IMR-90 (cell line): ENCODE measurements at regions not wholly inside any gene's neighbourhood (a gene's known extent, or its start where the extent isn't known, plus 50 kb on each side); places are given as distances from the start of the nearest gene placed in this dataset.

ENCODE experiments used
- ATAC-seq: fragments of 200-7000 bp; cut with Tn5 transposase; 2 replicates; pipeline ENCODE4 v1.9.1; 2020; ENCODE audit warnings: low read depth, mild to moderate bottlenecking, moderate library complexity
- BruUV-seq: library from RNA; stranded (reverse); fragments of 400-500 nt; replicated peaks from 2 replicates; lab custom pipeline; 2021; lab: Mats Ljungman, UMichigan
- CTCF ChIA-PET: fragments of 300-600 bp; formaldehyde crosslinking; extraction: SDS; loops from one replicate; lab custom pipeline; 2021; ENCODE audit warnings: antibody characterized with exemption; lab: Yijun Ruan, JAX
- POLR2A ChIA-PET: fragments of 300-600 bp; sonication (Branson Sonifier 250); formaldehyde crosslinking; loops from one replicate; lab custom pipeline; 2022; ENCODE audit warnings: antibody characterized with exemption; ENCODE audit not compliant: unreplicated experiment; lab: Charles Lee
- DNase-seq: peaks from one replicate; pipeline ENCODE4 v3.0.0; 2013
- H2AFZ ChIP-seq: replicated peaks from 2 replicates; pipeline ENCODE3; 2013; ENCODE audit warnings: low read length, mild to moderate bottlenecking; ENCODE audit not compliant: poor library complexity
- H2AK5ac ChIP-seq: 2 replicates; pipeline ENCODE4 v1.6.1; 2013; ENCODE audit warnings: low read depth, low read length, inconsistent platforms
- H2AK9ac ChIP-seq: replicated peaks from 2 replicates; pipeline ENCODE3; 2013; ENCODE audit warnings: mild to moderate bottlenecking, low read depth, low read length, moderate library complexity; ENCODE audit not compliant: poor library complexity
- H2BK120ac ChIP-seq: 2 replicates; pipeline ENCODE4 v1.6.1; 2013; ENCODE audit warnings: low read depth, low read length, inconsistent platforms
- H2BK15ac ChIP-seq: 3 replicates; pipeline ENCODE4 v1.6.1; 2013; ENCODE audit warnings: low read depth, low read length, inconsistent platforms
- H2BK20ac ChIP-seq: 2 replicates; pipeline ENCODE4 v1.6.1; 2013; ENCODE audit warnings: low read depth, mild to moderate bottlenecking, inconsistent platforms, low read length, moderate library complexity
- H2BK5ac ChIP-seq: 2 replicates; pipeline ENCODE4 v1.6.1; 2013; ENCODE audit warnings: mild to moderate bottlenecking, low read depth, low read length, inconsistent platforms; ENCODE audit not compliant: poor library complexity, severe bottlenecking
- H3K14ac ChIP-seq: replicated peaks from 2 replicates; pipeline ENCODE4 v1.6.1; 2013; ENCODE audit warnings: low read depth, low read length, inconsistent platforms
- H3K18ac ChIP-seq: 2 replicates; pipeline ENCODE4 v1.6.1; 2013; ENCODE audit warnings: low read depth, low read length, control low read depth
- H3K23ac ChIP-seq: 2 replicates; pipeline ENCODE4 v1.6.1; 2013; ENCODE audit warnings: low read depth, low read length, inconsistent platforms
- H3K27ac ChIP-seq: 2 replicates; pipeline ENCODE4 v1.5.1; 2013; ENCODE audit warnings: mild to moderate bottlenecking, control low read depth, low read length; ENCODE audit not compliant: insufficient read depth
- H3K27me3 ChIP-seq: 2 replicates; pipeline ENCODE4 v1.6.1; 2013; ENCODE audit warnings: low read length; ENCODE audit not compliant: control insufficient read depth, insufficient read depth
- H3K36me3 ChIP-seq: 2 replicates; pipeline ENCODE4 v1.6.1; 2013; ENCODE audit warnings: low read length, mixed read lengths; ENCODE audit not compliant: control insufficient read depth, insufficient read depth
- H3K4ac ChIP-seq: 2 replicates; pipeline ENCODE4 v1.6.1; 2013; ENCODE audit warnings: low read depth, low read length, inconsistent platforms
- H3K4me1 ChIP-seq: 2 replicates; pipeline ENCODE4 v1.6.1; 2013; ENCODE audit warnings: low read length, mixed read lengths; ENCODE audit not compliant: control insufficient read depth, insufficient read depth
- H3K4me2 ChIP-seq: 2 replicates; pipeline ENCODE4 v1.6.1; 2013; ENCODE audit warnings: low read depth, mild to moderate bottlenecking, control low read depth, low read length, moderate library complexity
- H3K4me3 ChIP-seq: 2 replicates; pipeline ENCODE4 v1.5.1; 2013; ENCODE audit warnings: low read depth, mild to moderate bottlenecking, control low read depth, low read length, moderate library complexity; ENCODE audit not compliant: insufficient read depth
- H3K56ac ChIP-seq: 2 replicates; pipeline ENCODE4 v1.6.1; 2013; ENCODE audit warnings: low read length, inconsistent platforms; ENCODE audit not compliant: insufficient read depth; ENCODE audit errors: extremely low read depth
- H3K79me1 ChIP-seq, 2 experiments: 2 replicates each; pipeline ENCODE4 v1.6.1; 2013; ENCODE audit warnings: low read length in 2 of 2, inconsistent platforms in 1 of 2, low read depth in 1 of 2
- H3K9ac ChIP-seq: 2 replicates; pipeline ENCODE4 v1.6.1; 2013; ENCODE audit warnings: low read depth, low read length, control low read depth
- H3K9me1 ChIP-seq: 2 replicates; pipeline ENCODE4 v1.6.1; 2013; ENCODE audit warnings: low read length, inconsistent platforms; ENCODE audit not compliant: insufficient read depth
- H3K9me3 ChIP-seq: 2 replicates; pipeline ENCODE4 v1.6.1; 2013; ENCODE audit warnings: low read length; ENCODE audit not compliant: control insufficient read depth, insufficient read depth
- H4K20me1 ChIP-seq: 2 replicates; pipeline ENCODE4 v1.6.1; 2013; ENCODE audit warnings: low read length, inconsistent platforms; ENCODE audit not compliant: insufficient read depth
- H4K5ac ChIP-seq: 2 replicates; pipeline ENCODE4 v1.6.1; 2013; ENCODE audit warnings: mild to moderate bottlenecking, low read depth, low read length, control low read depth
- H4K8ac ChIP-seq, 2 experiments: 2 replicates each; pipeline ENCODE4 v1.6.1; 2013; ENCODE audit warnings: low read depth in 2 of 2, low read length in 2 of 2, control low read depth in 1 of 2, inconsistent platforms in 1 of 2
- H4K91ac ChIP-seq: 2 replicates; pipeline ENCODE4 v1.6.1; 2013; ENCODE audit warnings: low read depth, low read length, inconsistent platforms; ENCODE audit not compliant: insufficient read depth
- NFE2L2 ChIP-seq: fragments of 150-350 bp; IDR thresholded peaks from 2 replicates; pipeline ENCODE4 v1.6.1; 2016; ENCODE audit warnings: low read depth, mild to moderate bottlenecking, low read length
- POLR2A ChIP-seq: IDR thresholded peaks from 2 replicates; pipeline ENCODE4 v1.6.1; 2012; ENCODE audit warnings: mild to moderate bottlenecking, low read depth, low read length
- RAD21 ChIP-seq: IDR thresholded peaks from 2 replicates; pipeline ENCODE4 v1.6.1; 2012; ENCODE audit warnings: low read length, improper control_type of control experiment
- RCOR1 ChIP-seq: IDR thresholded peaks from 2 replicates; pipeline ENCODE4 v1.6.1; 2012; ENCODE audit warnings: mild to moderate bottlenecking, low read length, improper control_type of control experiment; ENCODE audit not compliant: insufficient replicate concordance
- RFX5 ChIP-seq: IDR thresholded peaks from 2 replicates; pipeline ENCODE4 v1.8.0; 2012; ENCODE audit warnings: low read depth, mild to moderate bottlenecking, low read length, moderate library complexity
- SMC3 ChIP-seq: fragments of 150-350 bp; IDR thresholded peaks from 2 replicates; pipeline ENCODE4 v1.6.1; 2016; ENCODE audit warnings: low read depth, mild to moderate bottlenecking, antibody characterized with exemption, low read length, moderate library complexity
- WGBS, 2 experiments: methylation state at CpG; one replicate each; pipeline versions ENCODE4 v1.1.5 to v1.1.7; 2013; ENCODE audit warnings: missing lambda C conversion rate in 2 of 2; ENCODE audit not compliant: insufficient read length in 1 of 2; ENCODE audit errors: extremely low coverage in 2 of 2; 5-methylcytosine and 5-hydroxymethylcytosine counted together
- dilution Hi-C: fragments of 300-500 bp; cut with HindIII; formaldehyde crosslinking; loops from one replicate; pipeline ENCODE4 v1.14.3; 2018; ENCODE audit warnings: low sequenced_read_pairs; ENCODE audit not compliant: unreplicated experiment
- in situ Hi-C: fragments of 300-500 bp; cut with MboI; formaldehyde crosslinking; loops from 3 replicates; pipeline ENCODE4 v1.14.3; 2019; ENCODE audit warnings: low sequenced_read_pairs, inconsistent platforms, mixed read lengths
- intact Hi-C: fragments of 100-400 bp; cut with micrococcal nuclease; formaldehyde crosslinking; loops from 2 replicates; pipeline ENCODE4 v1.10.0; 2022
- TF ChIP-seq, protein P1 (sequence below): fragments of 150-350 bp; IDR thresholded peaks from 2 replicates; pipeline ENCODE4 v1.6.1; 2016; ENCODE audit warnings: low read depth, mild to moderate bottlenecking, low read length, moderate library complexity, borderline replicate concordance

DNA sequence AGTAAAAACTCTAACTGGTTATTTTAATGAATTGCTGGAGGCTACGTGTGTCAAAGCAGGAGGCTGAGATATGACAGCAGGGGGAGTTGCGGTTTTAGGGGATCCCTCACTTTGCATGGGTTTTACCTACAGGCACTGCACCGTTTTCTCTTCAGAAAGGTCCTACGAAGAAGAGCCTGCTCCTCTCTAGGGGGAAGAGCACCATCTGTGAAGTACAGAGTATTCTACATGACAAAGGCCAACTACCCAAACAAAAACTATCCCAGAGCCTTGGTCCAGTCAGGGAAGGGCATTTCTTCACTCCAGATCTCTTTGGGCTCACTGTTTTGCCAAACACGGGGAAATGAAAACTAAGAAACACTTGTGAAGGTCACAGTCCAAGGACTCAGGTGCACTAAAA lies 696.7 kb upstream of the SOX11 start:
- Histone ChIP-seq H3K4me1 (no peaks in the 10 kb centered on the region), H3K79me1 (no peaks in the 10 kb centered on the region), H3K14ac (no peak overlapping the region), H2BK120ac (no peak overlapping the region), H3K9ac (no peak overlapping the region), H2AK9ac (no peak overlapping the region), H3K56ac (no peak overlapping the region), H3K9me3 (peaks cover 9% of the 10 kb centered on the region), H3K9me1 (no peaks in the 10 kb centered on the region), H3K4me3 (no peak overlapping the region), H3K27ac (no peak overlapping the region), H2BK20ac (no peak overlapping the region), H3K27me3 (no peaks in the 10 kb centered on the region), H3K4me2 (no peak overlapping the region), H4K8ac (no peak overlapping the region), H4K20me1 (no peaks in the 10 kb centered on the region), H4K91ac (no peak overlapping the region), H2AK5ac (no peak overlapping the region), H3K36me3 (no peaks in the 10 kb centered on the region), H3K4ac (no peak overlapping the region), H3K18ac (no peak overlapping the region), H4K5ac (no peak overlapping the region), H2BK15ac (no peak overlapping the region), H2BK5ac (no peak overlapping the region), H3K23ac (no peak overlapping the region), H2AFZ (no peak overlapping the region)
- dilution Hi-C loops (no loop called here), in situ Hi-C loops (no loop called here), intact Hi-C loops (no loop called here)
- no TSS peak for BruUV-seq
- DNase-seq (no peak), ATAC-seq (no peak)
- WGBS, 2 experiments, result no CpG with 5 or more reads among the region's 5 CpGs
- TF ChIP-seq RFX5 (no peak), POLR2A (no peak), RCOR1 (no peak), RAD21 (no peak), NFE2L2 (no peak), SMC3 (no peak)
- TF ChIP-seq, protein P1, sequence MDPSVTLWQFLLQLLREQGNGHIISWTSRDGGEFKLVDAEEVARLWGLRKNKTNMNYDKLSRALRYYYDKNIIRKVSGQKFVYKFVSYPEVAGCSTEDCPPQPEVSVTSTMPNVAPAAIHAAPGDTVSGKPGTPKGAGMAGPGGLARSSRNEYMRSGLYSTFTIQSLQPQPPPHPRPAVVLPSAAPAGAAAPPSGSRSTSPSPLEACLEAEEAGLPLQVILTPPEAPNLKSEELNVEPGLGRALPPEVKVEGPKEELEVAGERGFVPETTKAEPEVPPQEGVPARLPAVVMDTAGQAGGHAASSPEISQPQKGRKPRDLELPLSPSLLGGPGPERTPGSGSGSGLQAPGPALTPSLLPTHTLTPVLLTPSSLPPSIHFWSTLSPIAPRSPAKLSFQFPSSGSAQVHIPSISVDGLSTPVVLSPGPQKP, result no peak
- ChIA-PET POLR2A (no interaction called here), CTCF (no interaction called here)
